NT2/D1 (cell line): ENCODE measurements at regions not wholly inside any gene's neighbourhood (a gene's known extent, or its start where the extent isn't known, plus 50 kb on each side); places are given as distances from the start of the nearest gene placed in this dataset.

Experiments
- DNase-seq: peaks from one replicate; pipeline ENCODE4 v3.0.0-alpha.2; 2011; ENCODE audit warnings: low read depth, low spot score
- H3K27me3 ChIP-seq: 2 replicates; pipeline ENCODE4 v1.6.0; 2011; ENCODE audit warnings: mild to moderate bottlenecking; ENCODE audit not compliant: insufficient read length, insufficient read depth
- H3K36me3 ChIP-seq: 2 replicates; pipeline ENCODE4 v1.6.1; 2011; ENCODE audit warnings: mild to moderate bottlenecking, low read length, mixed read lengths; ENCODE audit not compliant: insufficient read depth, insufficient read length
- H3K4me1 ChIP-seq: 2 replicates; pipeline ENCODE4 v1.5.1; 2011; ENCODE audit not compliant: insufficient read depth, insufficient read length
- H3K4me3 ChIP-seq: 2 replicates; pipeline ENCODE4 v1.5.1; 2011; ENCODE audit warnings: low read depth; ENCODE audit not compliant: insufficient read length
- H3K9ac ChIP-seq: 2 replicates; pipeline ENCODE4 v1.6.0; 2011; ENCODE audit warnings: low read depth; ENCODE audit not compliant: insufficient read length
- H3K9me3 ChIP-seq: 2 replicates; pipeline ENCODE4 v1.5.1; 2011; ENCODE audit warnings: mild to moderate bottlenecking, low read length; ENCODE audit not compliant: insufficient read depth
- SUZ12 ChIP-seq: IDR thresholded peaks from 2 replicates; pipeline ENCODE4 v1.6.1; 2011; ENCODE audit not compliant: insufficient read length, insufficient read depth; ENCODE audit errors: extremely low read depth
- YY1 ChIP-seq: IDR thresholded peaks from 2 replicates; pipeline ENCODE4 v1.6.1; 2011; ENCODE audit not compliant: insufficient read length, insufficient read depth
- ZNF274 ChIP-seq: IDR thresholded peaks from 2 replicates; pipeline ENCODE4 v1.6.1; 2011; ENCODE audit warnings: mild to moderate bottlenecking, low read depth, low read length

DNA sequence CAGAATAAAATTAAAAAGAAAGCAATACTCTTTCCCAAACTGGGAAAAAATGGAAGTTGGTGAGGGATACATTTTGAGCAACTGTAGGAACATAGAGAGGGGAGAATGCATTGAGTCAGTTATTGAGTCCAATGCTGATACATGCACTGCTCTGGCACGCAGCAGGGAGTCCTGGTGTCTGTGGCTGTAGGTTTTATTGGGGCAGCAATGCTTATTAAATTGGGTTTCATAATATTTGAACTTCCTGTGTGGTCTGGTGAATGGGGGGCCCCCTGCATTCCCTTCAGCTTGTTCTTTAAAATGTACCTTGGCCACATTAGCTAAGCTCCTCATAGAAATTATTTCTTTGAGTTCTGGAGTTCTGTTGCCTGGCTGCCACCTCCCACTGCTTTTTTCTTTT is 125.2 kb upstream of the ELAC2 start:
- no peaks in the 10 kb centered on the region for H3K36me3 ChIP-seq
- H3K4me3 ChIP-seq = no peak overlapping the region
- no peak for DNase-seq
- no peaks in the 10 kb centered on the region for H3K27me3 ChIP-seq
- TF ChIP-seq ZNF274 (no peak), SUZ12 (no peak), YY1 (no peak)
- peaks cover 21% of the 10 kb centered on the region for H3K9me3 ChIP-seq
- no peaks in the 10 kb centered on the region for H3K4me1 ChIP-seq
- H3K9ac ChIP-seq = no peak overlapping the region

DNA sequence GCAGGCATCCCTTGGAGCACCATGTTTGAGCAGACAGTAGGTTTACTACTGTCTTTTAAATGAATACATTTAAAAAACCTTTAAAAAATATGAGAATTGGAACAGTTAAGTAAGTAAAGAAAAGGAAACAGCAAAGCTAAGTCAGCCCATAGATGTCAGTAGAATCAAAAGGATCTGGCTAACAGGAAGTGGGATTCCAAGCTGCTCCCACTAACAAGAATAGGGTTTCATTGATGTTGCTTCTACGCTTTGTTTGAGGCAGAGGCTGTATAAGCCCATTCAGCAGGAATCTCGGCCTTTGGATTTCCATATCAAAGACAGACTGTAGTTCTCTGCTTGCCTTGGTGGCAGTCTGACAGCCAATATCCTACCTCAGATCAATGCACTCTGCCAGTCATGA is 122.9 kb upstream of the ELAC2 start:
- DNase-seq = peak; percentile 63
- Histone ChIP-seq H3K36me3 (no peaks in the 10 kb centered on the region), H3K27me3 (no peaks in the 10 kb centered on the region), H3K9ac (no peak overlapping the region), H3K4me3 (no peak overlapping the region), H3K9me3 (peaks cover 21% of the 10 kb centered on the region), H3K4me1 (no peaks in the 10 kb centered on the region)
- TF ChIP-seq YY1 (no peak), ZNF274 (no peak), SUZ12 (no peak)

DNA sequence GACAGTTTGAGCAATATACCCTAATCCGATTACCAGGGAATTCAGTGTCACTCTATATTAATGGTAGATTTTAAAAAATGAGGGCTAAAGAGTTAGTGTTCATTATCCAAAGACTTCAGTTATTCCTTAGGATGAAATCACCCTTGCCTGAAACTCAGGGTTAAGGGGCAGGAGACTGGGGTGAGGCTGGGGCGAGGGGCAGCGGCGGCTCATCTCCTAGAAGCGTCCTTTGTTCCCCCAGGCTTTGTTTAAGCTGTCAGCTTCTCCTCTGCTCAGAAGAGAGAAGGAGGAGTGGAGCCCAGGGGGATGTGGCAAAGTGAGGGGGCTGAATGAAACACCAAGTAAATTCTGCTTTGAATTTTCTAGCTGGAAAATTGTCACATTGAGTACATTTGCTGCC is 117.7 kb upstream of the ELAC2 start:
- Histone ChIP-seq H3K27me3 (no peaks in the 10 kb centered on the region), H3K36me3 (no peaks in the 10 kb centered on the region), H3K9me3 (peaks cover 21% of the 10 kb centered on the region), H3K4me1 (no peaks in the 10 kb centered on the region), H3K4me3 (no peak overlapping the region), H3K9ac (no peak overlapping the region)
- no peak for DNase-seq
- TF ChIP-seq YY1 (no peak), ZNF274 (no peak), SUZ12 (no peak)

DNA sequence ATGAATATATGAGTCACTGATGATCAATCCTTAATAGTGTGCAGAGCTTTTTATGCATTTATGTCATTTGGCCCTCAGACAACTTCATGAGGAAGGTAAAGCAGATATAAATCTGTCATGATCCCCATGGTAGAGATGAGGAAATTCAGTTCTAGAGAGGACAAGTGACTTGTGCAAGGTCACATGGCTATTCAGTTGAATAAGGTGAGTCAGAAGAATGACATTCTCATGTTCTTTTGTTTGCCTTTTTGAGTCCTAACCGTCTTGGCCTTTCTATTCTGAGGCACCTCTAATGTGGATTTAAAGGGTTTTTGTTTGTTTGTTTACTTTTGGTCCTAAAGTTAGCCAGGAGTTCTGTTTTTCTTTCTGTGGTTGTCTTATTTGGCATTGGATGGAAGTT is 116.2 kb upstream of the ELAC2 start:
- TF ChIP-seq SUZ12 (no peak), YY1 (no peak), ZNF274 (no peak)
- no peaks in the 10 kb centered on the region for H3K4me1 ChIP-seq
- H3K36me3 ChIP-seq = no peaks in the 10 kb centered on the region
- no peaks in the 10 kb centered on the region for H3K27me3 ChIP-seq
- peaks cover 9% of the 10 kb centered on the region for H3K9me3 ChIP-seq
- DNase-seq = no peak
- H3K4me3 ChIP-seq = no peak overlapping the region
- no peak overlapping the region for H3K9ac ChIP-seq

DNA sequence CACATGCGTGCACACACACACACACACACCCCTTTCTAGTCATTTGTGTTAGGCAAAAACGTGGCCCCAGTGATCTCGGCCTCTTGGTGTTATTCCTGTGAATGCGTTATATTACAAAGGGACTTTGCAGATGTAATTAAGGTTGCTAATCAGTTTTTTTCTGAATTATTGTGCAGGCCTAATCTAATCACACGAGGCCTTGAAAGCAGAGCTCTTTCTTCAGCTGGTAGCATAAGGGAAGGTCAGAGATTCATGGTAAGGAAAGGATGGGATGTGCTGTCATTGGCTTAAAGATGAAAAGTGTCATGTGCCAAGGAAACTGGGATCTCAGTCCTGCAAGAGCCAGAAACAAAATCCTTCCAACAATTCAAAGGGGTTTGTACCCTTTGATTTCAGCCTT is 113.4 kb upstream of the ELAC2 start:
- TF ChIP-seq ZNF274 (no peak), YY1 (no peak), SUZ12 (no peak)
- no peak for DNase-seq
- H3K4me1 ChIP-seq = no peaks in the 10 kb centered on the region
- no peaks in the 10 kb centered on the region for H3K9me3 ChIP-seq
- no peaks in the 10 kb centered on the region for H3K27me3 ChIP-seq
- no peak overlapping the region for H3K9ac ChIP-seq
- H3K4me3 ChIP-seq = no peak overlapping the region
- H3K36me3 ChIP-seq = no peaks in the 10 kb centered on the region

DNA sequence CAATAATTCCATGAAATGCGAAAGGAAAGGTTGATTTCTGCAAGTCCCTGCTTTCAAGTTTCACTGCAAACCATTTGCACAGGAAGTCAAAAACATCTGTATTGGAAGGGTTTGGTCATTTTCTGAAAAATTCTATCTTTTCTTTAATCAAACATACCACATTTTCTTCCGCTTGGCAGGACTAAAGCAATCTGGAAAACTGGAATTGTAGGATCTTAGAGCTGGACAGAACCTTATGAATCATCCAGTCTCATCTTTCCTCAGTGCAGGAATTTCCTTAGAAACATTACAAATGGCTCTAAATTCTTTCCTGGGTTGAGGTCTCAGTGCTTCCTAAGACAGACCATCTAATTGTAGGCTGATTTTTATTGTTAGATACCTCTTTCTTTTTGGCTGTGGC is 111.5 kb upstream of the ELAC2 start:
- TF ChIP-seq SUZ12 (no peak), ZNF274 (no peak), YY1 (no peak)
- Histone ChIP-seq H3K4me3 (no peak overlapping the region), H3K36me3 (no peaks in the 10 kb centered on the region), H3K4me1 (no peaks in the 10 kb centered on the region), H3K9me3 (no peaks in the 10 kb centered on the region), H3K9ac (no peak overlapping the region), H3K27me3 (no peaks in the 10 kb centered on the region)
- DNase-seq = no peak

DNA sequence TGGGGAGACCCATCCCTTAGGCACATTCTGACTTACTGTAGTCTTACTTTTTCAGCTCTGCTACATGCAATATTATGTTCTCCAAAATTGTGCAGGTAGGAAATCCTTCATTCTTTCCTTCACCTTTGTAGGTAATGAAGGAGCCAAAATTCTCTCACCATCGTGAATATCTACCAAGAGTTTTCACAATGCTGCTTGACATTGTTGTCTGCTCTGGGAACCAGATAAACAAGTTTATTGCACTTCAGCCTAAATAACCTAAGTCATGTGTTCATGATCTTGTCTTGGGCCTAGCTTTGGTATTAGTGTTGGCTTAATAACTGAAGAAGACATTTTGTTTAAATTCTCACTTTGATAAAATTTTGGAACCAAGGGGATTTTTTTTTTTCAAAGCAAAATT is 110.8 kb upstream of the ELAC2 start:
- DNase-seq = no peak
- H3K4me3 ChIP-seq = no peak overlapping the region
- no peak overlapping the region for H3K9ac ChIP-seq
- TF ChIP-seq YY1 (no peak), ZNF274 (no peak), SUZ12 (no peak)
- no peaks in the 10 kb centered on the region for H3K27me3 ChIP-seq
- no peaks in the 10 kb centered on the region for H3K36me3 ChIP-seq
- no peaks in the 10 kb centered on the region for H3K4me1 ChIP-seq
- H3K9me3 ChIP-seq = no peaks in the 10 kb centered on the region
